Karpas-422 (cell line): ENCODE measurements at regions not wholly inside any gene's neighbourhood (a gene's known extent, or its start where the extent isn't known, plus 50 kb on each side); places are given as distances from the start of the nearest gene placed in this dataset.
"Not testable (repeated sequence)": the region's sequence is repeated elsewhere in the genome, so short reads cannot be mapped to it uniquely, and the experiment has no call there.

Experiments used
- DNase-seq: peaks from one replicate; pipeline ENCODE4 v3.0.0-alpha.2; 2015
- H2AFZ ChIP-seq: fragments of 200-600 bp; sonication (generic); 2 replicates; pipeline ENCODE4 v1.6.1; 2014; ENCODE audit warnings: antibody characterized with exemption, low read length, mixed read lengths
- H3K27ac ChIP-seq: fragments of 200-600 bp; sonication (generic); 2 replicates; pipeline ENCODE4 v1.5.1; 2014; ENCODE audit warnings: mild to moderate bottlenecking, low read length, moderate library complexity
- H3K27me3 ChIP-seq: fragments of 200-600 bp; sonication (generic); 2 replicates; pipeline ENCODE4 v1.6.1; 2014; ENCODE audit warnings: low read length, mixed read lengths
- H3K36me3 ChIP-seq: fragments of 200-600 bp; sonication (generic); 2 replicates; pipeline ENCODE4 v1.6.1; 2014; ENCODE audit warnings: low read length, mixed read lengths; ENCODE audit not compliant: insufficient read depth
- H3K4me1 ChIP-seq: fragments of 200-600 bp; sonication (generic); 2 replicates; pipeline ENCODE4 v1.6.1; 2014; ENCODE audit warnings: mild to moderate bottlenecking, low read length, mixed read lengths
- H3K4me2 ChIP-seq: fragments of 200-600 bp; sonication (generic); 2 replicates; pipeline ENCODE4 v1.6.1; 2014; ENCODE audit warnings: low read length, low read depth, mild to moderate bottlenecking; ENCODE audit not compliant: poor library complexity, severe bottlenecking
- H3K4me3 ChIP-seq: fragments of 200-600 bp; sonication (generic); 2 replicates; pipeline ENCODE4 v1.5.1; 2014; ENCODE audit warnings: mild to moderate bottlenecking, antibody characterized with exemption, low read length, mixed read lengths
- H3K79me2 ChIP-seq: fragments of 200-600 bp; sonication (generic); 2 replicates; pipeline ENCODE4 v1.6.1; 2014; ENCODE audit warnings: mild to moderate bottlenecking, low read length, mixed read lengths
- H3K9ac ChIP-seq: fragments of 200-600 bp; sonication (generic); 2 replicates; pipeline ENCODE4 v1.6.0; 2014; ENCODE audit warnings: low read length
- H3K9me2 ChIP-seq: fragments of 200-600 bp; sonication (generic), shearing (Covaris generic); replicated peaks from 2 replicates; pipeline ENCODE4 v1.6.0; 2014; ENCODE audit warnings: mild to moderate bottlenecking, low read length, moderate library complexity; ENCODE audit not compliant: insufficient read depth
- H3K9me3 ChIP-seq: fragments of 300-700, 200-600 bp; sonication (generic); 2 replicates; pipeline ENCODE4 v1.6.1; 2014; ENCODE audit warnings: low read length, mixed read lengths
- H4K20me1 ChIP-seq: fragments of 200-600 bp; sonication (generic); 2 replicates; pipeline ENCODE4 v1.6.1; 2014; ENCODE audit warnings: mild to moderate bottlenecking, antibody characterized with exemption, low read length, low read depth; ENCODE audit not compliant: insufficient read depth

GRCh38 chr6:163707387-163708355, 293.2 kb downstream of the QKI start:
- Histone ChIP-seq H3K4me1 (no peaks in the 10 kb centered on the region), H3K4me3 (no peak overlapping the region)

DNA sequence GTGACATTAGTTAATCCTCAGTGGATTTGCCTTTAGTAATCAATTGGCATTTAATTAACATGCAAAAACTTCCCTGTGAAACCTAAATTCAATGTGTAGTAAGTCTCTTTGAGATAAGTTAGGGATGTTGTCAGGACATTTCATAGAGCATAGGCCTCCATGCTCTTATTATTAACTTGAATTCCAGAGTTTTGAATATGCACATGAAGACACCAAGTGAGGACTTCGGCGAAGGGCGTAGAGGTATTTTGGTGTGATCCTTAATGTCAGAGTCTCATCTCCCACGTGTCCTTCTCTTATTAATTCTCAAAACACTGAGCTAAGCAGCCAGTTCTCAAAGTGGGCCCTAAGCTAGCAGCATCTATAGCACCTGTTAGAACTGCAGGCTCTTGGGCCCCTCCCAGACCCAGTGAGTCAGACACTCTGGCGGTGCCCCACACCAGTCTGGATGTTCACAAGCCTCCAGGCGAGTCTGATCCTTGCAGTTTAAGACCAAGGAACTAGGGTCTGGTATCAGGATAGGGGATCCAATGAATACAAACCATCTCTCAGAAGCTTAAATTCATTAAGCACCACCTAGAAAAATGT, 292.1 kb downstream of the QKI start:
- no peak overlapping the region for H3K9ac ChIP-seq
- no peaks in the 10 kb centered on the region for H3K27me3 ChIP-seq
- no peaks in the 10 kb centered on the region for H3K4me1 ChIP-seq
- no peaks in the 10 kb centered on the region for H3K36me3 ChIP-seq
- no peak for DNase-seq
- H3K4me2 ChIP-seq: no peak overlapping the region
- H3K9me3 ChIP-seq: no peaks in the 10 kb centered on the region
- H3K79me2 ChIP-seq: no peaks in the 10 kb centered on the region
- H3K4me3 ChIP-seq: no peak overlapping the region
- no peaks in the 10 kb centered on the region for H4K20me1 ChIP-seq
- no peaks in the 10 kb centered on the region for H3K9me2 ChIP-seq
- no peak overlapping the region for H3K27ac ChIP-seq
- H2AFZ ChIP-seq: no peak overlapping the region

More at GRCh38 chr6:163707387-163708355, 293.2 kb downstream of the QKI start:
- Histone ChIP-seq H3K79me2 (no peaks in the 10 kb centered on the region), H2AFZ (no peak overlapping the region), H3K27me3 (no peaks in the 10 kb centered on the region), H3K9ac (no peak overlapping the region), H3K4me2 (no peak overlapping the region), H4K20me1 (no peaks in the 10 kb centered on the region), H3K36me3 (no peaks in the 10 kb centered on the region), H3K9me2 (no peaks in the 10 kb centered on the region), H3K9me3 (no peaks in the 10 kb centered on the region), H3K27ac (no peak overlapping the region)
- no peak for DNase-seq

- H3K9ac ChIP-seq: no peak overlapping the region
- H3K27me3 ChIP-seq: no peaks in the 10 kb centered on the region
- no peak overlapping the region for H3K4me3 ChIP-seq
- H2AFZ ChIP-seq: no peak overlapping the region
- H3K27ac ChIP-seq: no peak overlapping the region
- H3K4me1 ChIP-seq: no peaks in the 10 kb centered on the region
- H3K4me2 ChIP-seq: no peak overlapping the region
- H3K9me3 ChIP-seq: 0 out of 2 replicates have a peak, but pooled peaks cover 1% of the 10 kb centered on the region
- H4K20me1 ChIP-seq: no peaks in the 10 kb centered on the region
- no peaks in the 10 kb centered on the region for H3K36me3 ChIP-seq
- DNase-seq: no peak
- no peaks in the 10 kb centered on the region for H3K79me2 ChIP-seq
- no peaks in the 10 kb centered on the region for H3K9me2 ChIP-seq
Measured at GRCh38 chr6:163705923-163706322, 291.4 kb downstream of the QKI start.

GRCh38 chr6:163702736-163703135, 288.2 kb downstream of the QKI start:
- no peaks in the 10 kb centered on the region for H3K9me2 ChIP-seq
- H3K4me1 ChIP-seq: no peaks in the 10 kb centered on the region
- DNase-seq: no peak
- H3K36me3 ChIP-seq: no peaks in the 10 kb centered on the region
- H3K27me3 ChIP-seq: no peaks in the 10 kb centered on the region
- no peak overlapping the region for H3K4me3 ChIP-seq
- H3K27ac ChIP-seq: no peak overlapping the region
- H2AFZ ChIP-seq: no peak overlapping the region
- no peaks in the 10 kb centered on the region for H3K79me2 ChIP-seq
- no peak overlapping the region for H3K4me2 ChIP-seq
- no peak overlapping the region for H3K9ac ChIP-seq
- no peaks in the 10 kb centered on the region for H4K20me1 ChIP-seq
- 0 out of 2 replicates have a peak, but pooled peaks cover 2% of the 10 kb centered on the region for H3K9me3 ChIP-seq

GRCh38 chr6:163701762-163702161, 287.2 kb downstream of the QKI start:
- no peaks in the 10 kb centered on the region for H3K4me1 ChIP-seq

GRCh38 chr6:163698086-163698485, 283.6 kb downstream of the QKI start:
- no peak overlapping the region for H2AFZ ChIP-seq
- no peak overlapping the region for H3K4me2 ChIP-seq
- no peaks in the 10 kb centered on the region for H3K79me2 ChIP-seq

More at GRCh38 chr6:163701762-163702161, 287.2 kb downstream of the QKI start:
- Histone ChIP-seq H3K9me3 (0 out of 2 replicates have a peak, but pooled peaks cover 2% of the 10 kb centered on the region), H3K9ac (no peak overlapping the region), H3K27ac (no peak overlapping the region), H3K36me3 (no peaks in the 10 kb centered on the region), H4K20me1 (no peaks in the 10 kb centered on the region), H3K9me2 (no peaks in the 10 kb centered on the region), H2AFZ (no peak overlapping the region), H3K79me2 (no peaks in the 10 kb centered on the region), H3K4me3 (no peak overlapping the region), H3K4me2 (no peak overlapping the region), H3K27me3 (no peaks in the 10 kb centered on the region)
- DNase-seq: no peak

DNA sequence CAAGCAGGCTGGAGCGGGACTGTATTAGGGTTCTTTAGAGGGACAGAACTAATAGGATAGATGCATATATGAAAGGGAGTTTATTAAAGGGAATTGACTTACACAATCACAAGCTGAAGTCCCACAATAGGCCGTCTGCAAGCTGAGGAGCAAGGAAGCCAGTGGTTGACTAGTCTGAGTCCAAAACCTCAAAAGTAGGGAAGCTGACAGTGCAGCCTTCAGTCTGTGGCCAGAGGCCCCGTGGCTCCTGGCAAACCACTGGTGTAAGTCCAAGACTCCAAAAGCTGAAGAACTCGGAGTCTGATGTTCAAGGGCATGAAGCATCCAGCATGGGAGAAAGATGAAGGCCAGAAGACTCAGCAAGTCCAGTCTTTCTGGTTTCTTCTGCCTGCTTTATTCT, 281.8 kb downstream of the QKI start:
- not testable (repeated sequence) for H3K4me3 ChIP-seq, H3K4me1 ChIP-seq, H3K9me2 ChIP-seq, H3K79me2 ChIP-seq, H3K36me3 ChIP-seq, H3K27me3 ChIP-seq, H3K4me2 ChIP-seq, H3K9me3 ChIP-seq, H4K20me1 ChIP-seq, DNase-seq, H3K9ac ChIP-seq, H2AFZ ChIP-seq, H3K27ac ChIP-seq

More at GRCh38 chr6:163698086-163698485, 283.6 kb downstream of the QKI start:
- Histone ChIP-seq H3K9me3 (0 out of 2 replicates have a peak, but pooled peaks cover 2% of the 10 kb centered on the region), H3K4me3 (no peak overlapping the region), H3K27me3 (no peaks in the 10 kb centered on the region), H3K27ac (no peak overlapping the region), H3K9ac (no peak overlapping the region), H4K20me1 (no peaks in the 10 kb centered on the region), H3K9me2 (no peaks in the 10 kb centered on the region), H3K36me3 (no peaks in the 10 kb centered on the region), H3K4me1 (no peaks in the 10 kb centered on the region)
- no peak for DNase-seq

- Histone ChIP-seq H3K9me3 (no peaks in the 10 kb centered on the region), H3K9ac (no peak overlapping the region), H3K79me2 (no peaks in the 10 kb centered on the region), H4K20me1 (no peaks in the 10 kb centered on the region), H3K27ac (no peak overlapping the region), H3K4me1 (no peaks in the 10 kb centered on the region), H3K36me3 (no peaks in the 10 kb centered on the region), H3K27me3 (no peaks in the 10 kb centered on the region), H3K9me2 (no peaks in the 10 kb centered on the region), H3K4me2 (no peak overlapping the region), H3K4me3 (no peak overlapping the region), H2AFZ (no peak overlapping the region)
- DNase-seq: no peak
Measured at GRCh38 chr6:163695414-163695864, 280.9 kb downstream of the QKI start.
